NCI-H1436 treated with DMSO at 0.1 percent for 48 hours (cell line): ENCODE measurements at regions not wholly inside any gene's neighbourhood (a gene's known extent, or its start where the extent isn't known, plus 50 kb on each side); places are given as distances from the start of the nearest gene placed in this dataset.

ENCODE experiments used
- DNase-seq: peaks from one replicate; lab custom pipeline; 2025; lab: John Stamatoyannopoulos, UW

GRCh38 chr2:160876029-160876428 is 284.2 kb upstream of the TANK start:
- DNase-seq: no peak

DNA sequence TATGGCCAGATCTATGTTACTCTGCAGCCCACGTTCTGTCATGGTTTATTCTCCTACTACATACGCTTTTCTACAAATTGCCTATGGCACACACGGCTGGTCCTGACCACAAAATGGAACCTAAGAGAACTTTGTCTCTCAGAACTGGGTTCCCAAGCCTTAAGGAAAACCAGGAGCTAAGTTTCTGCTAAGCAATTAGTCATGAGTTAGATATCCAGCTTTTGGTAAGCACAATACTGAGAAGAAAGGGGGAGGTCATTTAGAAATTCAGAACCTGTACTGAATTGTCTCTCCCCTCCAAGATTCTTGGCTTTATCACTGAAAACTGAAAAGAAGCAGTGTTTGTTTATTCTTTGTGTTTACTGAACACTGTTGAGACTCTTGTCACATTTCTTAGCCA is 283.5 kb upstream of the TANK start:
- DNase-seq: no peak

DNA sequence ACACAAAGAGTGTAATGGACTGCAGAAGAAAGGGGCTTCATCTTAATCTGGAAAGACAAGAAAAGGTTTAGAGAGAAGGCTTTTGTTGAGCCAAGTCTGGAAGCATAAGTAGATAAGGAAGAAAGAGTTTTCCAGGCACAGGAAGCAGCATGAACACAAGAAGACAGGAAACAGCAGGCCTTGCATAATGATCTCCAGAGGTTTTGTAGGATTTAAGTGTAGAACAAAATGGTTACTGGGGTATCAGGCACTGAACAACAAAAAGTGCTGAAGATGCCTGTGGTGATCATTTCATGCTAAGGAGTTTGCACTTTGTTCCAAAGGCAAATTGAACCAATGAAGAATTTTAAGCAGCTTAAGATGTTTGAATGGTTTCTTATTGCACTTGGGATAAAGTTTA is 281.6 kb upstream of the TANK start:
- DNase-seq: no peak

- DNase-seq: no peak
These were observed 277.3 kb upstream of the TANK start for GRCh38 chr2:160882906-160883305.

DNA sequence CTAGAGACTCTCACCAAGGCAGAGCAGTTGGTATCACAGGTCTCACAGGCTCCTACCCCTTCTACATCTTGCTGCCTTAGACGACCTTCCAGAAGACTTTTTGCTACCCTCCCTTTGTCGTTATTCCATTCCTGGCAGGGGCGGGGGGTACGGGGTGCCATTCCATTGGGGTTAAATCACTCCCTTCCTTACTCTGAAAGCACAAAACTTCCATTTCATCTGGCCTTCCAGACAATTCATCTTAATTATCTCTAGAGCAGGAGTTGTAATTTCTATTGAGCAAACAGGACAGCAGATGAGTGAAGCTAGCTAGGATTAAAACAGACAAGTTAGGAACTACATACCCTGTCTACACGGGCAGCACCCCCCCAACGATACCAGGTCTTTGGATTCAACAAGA is 276.2 kb upstream of the TANK start:
- no peak for DNase-seq

DNA sequence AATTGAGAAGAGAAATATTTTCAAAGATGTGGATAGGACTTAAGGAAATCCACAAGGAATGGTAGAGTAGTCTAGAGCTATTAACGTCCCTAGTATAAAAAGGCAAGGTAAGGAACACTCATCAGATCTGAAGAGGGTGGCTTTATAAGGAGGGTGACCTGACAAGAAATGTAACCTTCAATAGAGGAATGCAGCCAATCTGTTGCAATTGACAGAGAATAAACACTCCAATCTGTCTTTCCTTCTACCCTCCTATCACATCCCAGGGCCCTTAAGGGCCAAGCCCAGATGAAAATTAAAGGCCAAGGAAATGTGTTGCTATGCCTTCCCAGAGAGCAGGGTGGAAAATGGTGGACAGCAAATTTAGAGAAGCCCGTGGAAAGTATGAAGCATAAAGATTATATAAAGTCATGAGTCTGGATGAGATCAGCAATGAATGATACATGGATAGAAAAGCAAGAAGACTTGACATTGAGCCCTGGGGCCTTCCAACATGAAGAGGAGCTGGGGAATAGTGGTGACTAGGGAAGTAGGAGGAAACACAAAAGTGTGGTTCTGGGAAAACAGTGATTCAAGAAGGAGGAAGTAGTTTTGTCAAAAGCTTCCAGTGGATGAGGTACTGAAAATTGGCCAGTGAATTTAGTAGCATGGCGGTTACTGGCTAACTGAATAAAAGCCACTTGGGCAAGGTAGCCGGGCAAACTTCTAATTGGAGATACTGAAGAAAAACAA is 270.6 kb upstream of the TANK start:
- no peak for DNase-seq

GRCh38 chr2:160890667-160891352 is 269.4 kb upstream of the TANK start:
- DNase-seq: no peak

GRCh38 chr2:160891353-160891740 is 268.9 kb upstream of the TANK start:
- DNase-seq: no peak

DNA sequence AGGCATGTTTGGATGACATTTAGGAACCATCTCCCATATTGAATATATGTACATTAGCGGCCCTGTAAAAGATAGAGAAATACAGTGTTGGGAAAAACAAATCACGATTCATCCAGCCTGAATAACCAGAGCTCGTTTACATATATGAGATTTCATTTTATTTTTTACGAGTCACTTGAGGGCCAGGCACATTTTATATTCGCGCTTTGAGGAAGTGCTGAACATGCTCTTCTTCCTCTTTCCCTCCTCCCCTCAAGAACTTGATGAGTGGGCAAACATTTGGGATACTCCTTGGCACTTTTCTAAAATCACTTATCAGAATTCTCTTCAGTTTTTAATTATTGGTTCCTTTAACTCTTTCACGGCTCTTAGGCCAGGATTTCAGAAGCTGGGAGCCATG is 268.0 kb upstream of the TANK start:
- no peak for DNase-seq

- no peak for DNase-seq
These were observed 266.6 kb upstream of the TANK start for GRCh38 chr2:160893581-160893980.

DNA sequence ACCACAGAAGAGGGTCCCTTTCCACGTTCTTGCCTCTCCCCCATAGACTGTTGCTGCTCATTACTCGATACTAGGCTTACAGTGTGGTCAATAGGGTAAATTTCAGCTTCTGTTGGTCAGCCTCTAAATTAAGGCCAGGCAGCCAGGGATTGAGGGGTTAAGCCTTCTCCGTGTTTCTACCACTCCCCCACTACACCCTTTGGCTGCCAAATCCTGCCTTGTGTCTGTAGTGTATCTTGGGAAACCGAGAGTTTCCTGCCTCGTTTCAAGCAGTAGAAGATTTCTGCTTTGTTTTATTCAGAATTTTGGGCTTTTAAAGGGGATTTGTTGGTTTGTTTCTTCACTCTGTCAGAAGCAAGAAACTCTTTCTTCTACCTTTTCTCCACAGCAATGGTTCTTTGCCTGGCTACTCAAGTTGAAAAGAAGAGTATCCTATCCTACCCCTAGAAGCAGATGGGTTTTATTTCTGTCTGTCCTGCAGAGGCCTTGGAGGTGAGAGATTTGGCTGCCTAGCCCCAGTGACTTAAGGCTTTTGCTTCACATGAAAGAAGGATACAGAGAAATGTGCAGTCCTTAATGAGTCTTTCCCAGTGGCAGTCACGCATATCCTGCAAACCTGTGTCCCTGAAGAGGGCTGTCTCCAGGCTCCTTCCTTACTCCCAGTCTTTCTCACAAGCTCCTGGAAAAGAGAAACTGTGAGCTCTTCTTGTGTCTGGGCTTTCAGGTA is 261.5 kb upstream of the TANK start:
- DNase-seq: no peak

DNA sequence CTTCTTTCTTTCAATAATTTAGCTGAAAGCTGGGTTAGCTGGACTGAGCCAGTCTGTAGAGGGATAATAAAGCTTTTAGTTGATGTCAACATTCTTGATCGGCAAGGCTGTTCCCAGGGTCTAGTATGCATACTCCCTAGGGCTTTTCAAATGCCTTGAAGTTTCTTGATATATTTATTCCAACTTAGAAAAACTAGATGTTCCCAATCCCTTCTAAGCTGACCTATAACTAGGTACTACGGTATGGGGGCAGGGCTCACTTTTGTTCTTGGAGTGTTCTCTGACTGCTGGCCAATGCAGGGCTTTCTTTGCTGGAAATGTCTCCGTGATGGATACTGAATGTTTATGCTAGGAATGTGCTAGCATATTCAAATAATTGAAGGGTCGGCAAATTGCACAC is 258.6 kb upstream of the TANK start:
- DNase-seq: no peak

DNA sequence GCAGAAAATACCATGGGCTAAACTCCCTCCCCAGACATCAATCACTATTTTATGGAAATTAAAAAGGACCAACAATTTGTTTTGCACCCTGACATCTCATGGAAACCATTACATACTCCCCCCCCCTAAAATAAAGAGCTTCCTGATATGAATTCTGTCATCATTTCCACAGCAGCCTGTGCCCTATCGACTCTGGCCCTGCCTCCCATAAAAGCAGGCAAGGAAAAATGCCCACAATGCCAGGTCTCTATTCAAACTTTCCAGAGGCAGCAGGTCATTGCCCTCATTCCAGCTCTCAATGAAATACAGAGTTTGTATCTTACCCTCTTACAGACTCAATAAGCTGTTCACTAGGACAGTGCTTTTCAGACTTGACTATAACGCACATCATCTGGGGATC is 254.4 kb upstream of the TANK start:
- no peak for DNase-seq

DNA sequence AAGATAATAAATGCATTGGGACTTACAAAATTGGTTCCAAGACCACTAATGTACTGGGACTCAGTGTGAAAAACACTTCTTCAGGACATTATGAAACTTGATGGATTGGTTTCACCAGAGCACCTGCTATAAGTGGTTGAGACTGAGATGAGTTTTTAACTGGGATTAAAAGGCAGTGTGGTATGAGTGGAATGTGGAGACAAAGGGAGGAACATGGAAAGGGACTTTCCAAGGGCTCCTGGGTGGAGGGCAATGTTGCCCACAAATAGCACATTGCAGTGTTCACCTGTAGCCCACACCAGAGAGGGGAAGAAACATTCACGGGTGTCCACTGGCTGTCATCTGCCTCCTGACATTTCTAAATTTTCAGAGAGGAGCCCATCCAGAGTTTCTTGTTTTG is 253.3 kb upstream of the TANK start:
- DNase-seq: no peak

DNA sequence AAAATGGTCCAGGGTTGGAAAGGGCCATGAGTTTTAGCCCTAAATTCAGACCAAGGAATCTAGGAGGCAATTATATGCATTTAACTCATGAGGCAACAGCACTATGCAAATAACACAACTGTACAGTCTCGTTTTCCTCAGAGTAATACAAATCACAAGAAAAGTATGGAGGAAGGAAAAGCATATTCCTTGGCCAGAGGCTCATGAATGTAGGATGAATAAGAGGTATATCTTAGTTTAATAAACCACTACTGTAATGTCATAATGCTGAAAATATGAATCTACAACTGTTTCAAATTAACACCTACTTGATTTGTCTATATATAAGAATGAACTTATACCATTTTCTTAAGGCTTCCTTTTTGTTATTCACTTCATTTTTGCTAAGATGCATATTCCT is 252.5 kb upstream of the TANK start:
- no peak for DNase-seq

GRCh38 chr2:160908157-160908556 is 252.1 kb upstream of the TANK start:
- DNase-seq: no peak

GRCh38 chr2:160909781-160910242 is 250.4 kb upstream of the TANK start:
- no peak for DNase-seq

DNA sequence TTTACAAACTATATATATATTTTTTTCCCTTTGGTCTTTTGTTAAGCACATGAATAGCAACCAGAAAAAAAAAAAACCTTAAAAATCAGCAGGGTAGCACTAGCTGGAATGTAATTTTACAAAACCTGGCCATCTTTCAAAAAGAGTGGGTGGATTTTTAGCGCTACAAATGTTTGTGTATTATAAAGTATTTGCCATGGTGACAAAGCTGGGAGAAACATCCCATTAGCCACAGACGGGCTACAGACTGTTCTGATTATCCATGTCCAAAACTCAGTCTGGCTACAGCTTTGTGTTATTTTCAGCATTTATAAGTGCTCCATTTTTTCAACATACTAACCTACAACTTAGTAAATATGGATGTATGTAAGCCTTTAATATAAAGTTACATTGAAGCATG is 249.5 kb upstream of the TANK start:
- DNase-seq: no peak

GRCh38 chr2:160911258-160911657 is 249.0 kb upstream of the TANK start:
- DNase-seq: no peak

- DNase-seq: no peak
These were observed 248.0 kb upstream of the TANK start for GRCh38 chr2:160912276-160912675.

GRCh38 chr2:160913323-160913722 is 246.9 kb upstream of the TANK start:
- DNase-seq: no peak

DNA sequence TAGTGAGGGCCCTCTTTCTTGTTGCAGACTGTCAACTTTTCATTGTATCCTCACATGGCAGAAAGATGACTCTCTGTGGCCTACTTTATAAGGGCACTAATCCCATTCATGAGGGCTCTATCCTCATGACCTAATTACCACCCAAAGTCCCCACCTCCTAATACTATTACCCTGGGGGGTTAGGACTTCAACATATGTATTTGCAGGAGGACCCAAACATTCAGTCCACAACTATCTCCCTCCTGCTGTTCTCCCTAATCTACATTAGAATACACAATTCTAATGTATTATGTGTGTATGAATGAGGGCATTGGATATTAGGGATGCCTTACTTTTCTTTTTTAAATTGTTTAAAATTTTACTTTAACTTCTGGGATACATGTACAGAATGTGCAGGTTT is 246.0 kb upstream of the TANK start:
- DNase-seq: no peak

- no peak for DNase-seq
These were observed 243.9 kb upstream of the TANK start for GRCh38 chr2:160916300-160916699.
